Uterus (tissue), 3 donors: ENCODE measurements at regions not wholly inside any gene's neighbourhood (a gene's known extent, or its start where the extent isn't known, plus 50 kb on each side); places are given as distances from the start of the nearest gene placed in this dataset.
"Not testable (repeated sequence)": the region's sequence is repeated elsewhere in the genome, so short reads cannot be mapped to it uniquely, and the experiment has no call there.

Source experiments
- DNase-seq, 2 donors: peaks; one replicate each; pipeline ENCODE4 v3.0.0-alpha.2; 2019 to 2020
- H3K27ac ChIP-seq, 2 donors: fragments of 200-600 bp; sonication (generic); 1 replicate in 1 of 2; 2 replicates in 1 of 2; pipeline ENCODE4 v1.5.1; 2016 to 2018
- H3K27me3 ChIP-seq, 2 donors: fragments of 200-600 bp; sonication (generic); one replicate each; pipeline ENCODE4 v1.5.1; 2018 to 2019; ENCODE audit warnings: control low read depth in 1 of 2
- H3K36me3 ChIP-seq, 2 donors: fragments of 200-600 bp; sonication (generic); one replicate each; pipeline ENCODE4 v1.5.1; 2019; ENCODE audit warnings: control low read depth in 1 of 2
- H3K4me1 ChIP-seq, 2 donors: fragments of 200-600 bp; sonication (generic); one replicate each; pipeline ENCODE4 v1.5.1; 2018 to 2019; ENCODE audit warnings: control low read depth in 1 of 2
- H3K4me3 ChIP-seq, 2 donors: fragments of 200-600 bp; sonication (generic); 1 replicate in 1 of 2; 2 replicates in 1 of 2; pipeline ENCODE4 v1.5.1; 2018 to 2019; ENCODE audit warnings: mild to moderate bottlenecking in 1 of 2
- H3K9me3 ChIP-seq, 2 donors: fragments of 200-600 bp; sonication (generic); one replicate each; pipeline ENCODE4 v1.5.1; 2019; ENCODE audit warnings: control low read depth in 1 of 2
- CTCF ChIP-seq, 4 experiments: fragments of 200-600 bp in 2 of 4; fragments of 450-650 bp in 2 of 4; sonication (generic) in 2 of 4; IDR thresholded peaks; one replicate each; pipeline ENCODE4 v1.5.1; 2016 to 2019; ENCODE audit warnings: antibody characterized with exemption in 4 of 4, mild to moderate bottlenecking in 2 of 4, moderate library complexity in 1 of 4
- POLR2A ChIP-seq, 2 donors: fragments of 450-650 bp; IDR thresholded peaks; one replicate each; pipeline ENCODE4 v1.6.1; 2016; ENCODE audit warnings: antibody characterized with exemption in 2 of 2, mild to moderate bottlenecking in 1 of 2, moderate library complexity in 1 of 2
- intact Hi-C: fragments of 100-400 bp; cut with DNase I; formaldehyde crosslinking; loops from one replicate; pipeline ENCODE4 v1.15.1; 2023; ENCODE audit warnings: low total_unique reads
- donor health status: DM: yes; HTN: yes; CAD: no.

- no peaks in the 10 kb centered on the region for H3K36me3 ChIP-seq
- no peak overlapping the region for H3K27ac ChIP-seq
- intact Hi-C loops, result no loop called here
- H3K9me3 ChIP-seq, result no peaks in the 10 kb centered on the region
- TF ChIP-seq POLR2A (IDR thresholded peaks at IDR 0.05), result no peak
- TF ChIP-seq CTCF (IDR thresholded peaks at IDR 0.05), result no peak
- no peaks in the 10 kb centered on the region for H3K4me1 ChIP-seq
- no peak for DNase-seq
- H3K27me3 ChIP-seq, result no peaks in the 10 kb centered on the region
- no peak overlapping the region for H3K4me3 ChIP-seq
These were observed 159.0 kb downstream of the MYCN start for GRCh38 chr2:16099326-16099725.

- TF ChIP-seq POLR2A (IDR thresholded peaks at IDR 0.05) (no peak), CTCF (IDR thresholded peaks at IDR 0.05) (no peak)
- no peak overlapping the region for H3K4me3 ChIP-seq
- no peak overlapping the region for H3K27ac ChIP-seq
- no peaks in the 10 kb centered on the region for H3K4me1 ChIP-seq
- intact Hi-C loops, result no loop called here
- DNase-seq, result no peak
- H3K27me3 ChIP-seq, result no peaks in the 10 kb centered on the region
- H3K9me3 ChIP-seq, result no peaks in the 10 kb centered on the region
- no peaks in the 10 kb centered on the region for H3K36me3 ChIP-seq
These were observed 156.6 kb downstream of the MYCN start for GRCh38 chr2:16096962-16097361.

GRCh38 chr2:16095483-16095882 lies 155.1 kb downstream of the MYCN start:
- intact Hi-C loops, H3K27ac ChIP-seq, H3K4me1 ChIP-seq, H3K27me3 ChIP-seq, H3K36me3 ChIP-seq, DNase-seq, H3K9me3 ChIP-seq, H3K4me3 ChIP-seq: not testable (repeated sequence)

- no peak for DNase-seq
- Histone ChIP-seq H3K27me3 (no peaks in the 10 kb centered on the region), H3K4me1 (no peaks in the 10 kb centered on the region), H3K9me3 (no peaks in the 10 kb centered on the region), H3K27ac (no peak overlapping the region), H3K4me3 (no peak overlapping the region), H3K36me3 (no peaks in the 10 kb centered on the region)
- TF ChIP-seq CTCF (IDR thresholded peaks at IDR 0.05), result no peak
- no peak for TF ChIP-seq POLR2A (IDR thresholded peaks at IDR 0.05)
- intact Hi-C loops, result no loop called here
These were observed 154.5 kb downstream of the MYCN start for GRCh38 chr2:16094811-16095210.

GRCh38 chr2:16093639-16094529 lies 153.5 kb downstream of the MYCN start:
- no peak overlapping the region for H3K27ac ChIP-seq
- no peaks in the 10 kb centered on the region for H3K4me1 ChIP-seq
- DNase-seq, result no peak
- no peak for TF ChIP-seq POLR2A (IDR thresholded peaks at IDR 0.05)
- no peak for TF ChIP-seq CTCF (IDR thresholded peaks at IDR 0.05)
- H3K4me3 ChIP-seq, result no peak overlapping the region
- no peaks in the 10 kb centered on the region for H3K9me3 ChIP-seq
- intact Hi-C loops, result no loop called here
- no peaks in the 10 kb centered on the region for H3K36me3 ChIP-seq
- H3K27me3 ChIP-seq, result no peaks in the 10 kb centered on the region
